HG02588 (cell line): ENCODE measurements at regions not wholly inside any gene's neighbourhood (a gene's known extent, or its start where the extent isn't known, plus 50 kb on each side); places are given as distances from the start of the nearest gene placed in this dataset.
"Not testable (repeated sequence)": the region's sequence is repeated elsewhere in the genome, so short reads cannot be mapped to it uniquely, and the experiment has no call there.

Experiments used
- ATAC-seq: cut with Tn5 transposase; IDR thresholded peaks from one replicate; pipeline ENCODE4 v1.9.1; 2021; ENCODE audit warnings: mild to moderate bottlenecking, moderate library complexity; ENCODE audit not compliant: unreplicated experiment

GRCh38 chr7:17044396-17044795 lies 162.6 kb upstream of the AGR3 start:
- no peak for ATAC-seq

- ATAC-seq = no peak
These were observed 163.1 kb upstream of the AGR3 start for GRCh38 chr7:17044861-17045260.

- ATAC-seq = no peak
These were observed 164.5 kb upstream of the AGR3 start for GRCh38 chr7:17046259-17046658.

- ATAC-seq = no peak
These were observed 164.9 kb upstream of the AGR3 start for GRCh38 chr7:17046666-17047065.

- ATAC-seq = not testable (repeated sequence)
These were observed 171.4 kb upstream of the AGR3 start for GRCh38 chr7:17053164-17053563.

- no peak for ATAC-seq
These were observed 172.4 kb upstream of the AGR3 start for GRCh38 chr7:17054206-17054605.

- ATAC-seq = no peak
These were observed 173.1 kb upstream of the AGR3 start for GRCh38 chr7:17054836-17055235.

- no peak for ATAC-seq
These were observed 173.8 kb upstream of the AGR3 start for GRCh38 chr7:17055596-17055995.

- ATAC-seq = no peak
These were observed 174.8 kb upstream of the AGR3 start for GRCh38 chr7:17056491-17057142.

- ATAC-seq = no peak
These were observed 175.3 kb upstream of the AGR3 start for GRCh38 chr7:17057143-17057509.

GRCh38 chr7:17058568-17058967 lies 176.8 kb upstream of the AGR3 start:
- no peak for ATAC-seq

- no peak for ATAC-seq
These were observed 178.3 kb upstream of the AGR3 start for GRCh38 chr7:17060051-17060450.

- ATAC-seq = no peak
These were observed 179.7 kb upstream of the AGR3 start for GRCh38 chr7:17061443-17061842.

GRCh38 chr7:17062151-17063044 lies 180.6 kb upstream of the AGR3 start:
- ATAC-seq = no peak

- no peak for ATAC-seq
These were observed 181.2 kb upstream of the AGR3 start for GRCh38 chr7:17063045-17063383.

- ATAC-seq = no peak
These were observed 185.9 kb upstream of the AGR3 start for GRCh38 chr7:17067691-17068090.

- ATAC-seq = peak; percentile 40
These were observed 187.4 kb upstream of the AGR3 start for GRCh38 chr7:17069146-17069545.

- no peak for ATAC-seq
These were observed 188.5 kb upstream of the AGR3 start for GRCh38 chr7:17070231-17070708.

GRCh38 chr7:17071866-17072265 lies 190.1 kb upstream of the AGR3 start:
- peak; percentile 89 for ATAC-seq

GRCh38 chr7:17075601-17076255 lies 193.9 kb upstream of the AGR3 start:
- no peak for ATAC-seq

GRCh38 chr7:17078298-17078697 lies 196.5 kb upstream of the AGR3 start:
- ATAC-seq = no peak
